ENCODE measurements at regions not wholly inside any gene's neighbourhood (a gene's known extent, or its start where the extent isn't known, plus 50 kb on each side); places are given as distances from the start of the nearest gene placed in this dataset.

DNA sequence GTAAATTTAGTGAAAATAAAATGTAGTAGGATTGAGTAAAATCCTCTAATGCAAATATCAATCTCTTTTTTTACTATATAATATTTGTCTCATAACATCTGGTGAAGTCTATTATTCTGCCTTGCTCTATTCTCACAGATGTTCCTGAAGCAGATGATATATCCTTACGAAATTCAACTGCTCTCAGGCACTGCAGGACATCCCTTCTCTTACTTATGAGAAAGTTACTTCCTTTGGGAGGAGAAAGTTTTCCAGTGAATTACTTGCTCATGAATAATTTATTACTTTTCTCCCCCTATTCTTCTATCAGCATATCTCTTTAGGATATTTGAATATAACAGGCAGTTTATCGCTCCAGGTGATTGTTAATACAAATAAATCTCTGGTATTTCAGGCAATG, 75.6 kb upstream of the AGA start:
- no peak overlapping the region for H2BK5ac ChIP-seq (ENCODE audit: low read length)
- no peaks in the 10 kb centered on the region for H3K27me3 ChIP-seq (ENCODE audit: control insufficient read depth in 3 of 3, insufficient read depth in 3 of 3, low read depth in 1 of 3, low read length in 3 of 3)
- H4K91ac ChIP-seq (ENCODE audit: low read depth, low read length, poor library complexity): no peak overlapping the region
- no peak overlapping the region for H3K14ac ChIP-seq (ENCODE audit: low read length)
- no peak overlapping the region for H3K23ac ChIP-seq (ENCODE audit: low read depth, low read length, poor library complexity)
- H3K4me3 ChIP-seq (ENCODE audit: low read length in 2 of 2): no peak overlapping the region
- no peak overlapping the region for H2AK5ac ChIP-seq (ENCODE audit: low read depth, low read length)
- H3K36me3 ChIP-seq (replicated peaks in 1 of 2; ENCODE audit: control insufficient read depth in 2 of 2, insufficient read depth in 2 of 2, low read length in 2 of 2): no peaks in the 10 kb centered on the region
- H2AFZ ChIP-seq (ENCODE audit: low read length): no peak overlapping the region
- no peak for DNase-seq (ENCODE audit: low spot score)
- no peak overlapping the region for H3K27ac ChIP-seq (replicated peaks; ENCODE audit: low read length)
- no CpG with 5 or more reads among the region's 2 CpGs for WGBS, 2 donors (ENCODE audit: extremely low coverage in 2 of 2, insufficient read length in 2 of 2, insufficient replicate concordance in 1 of 2)
- H3K4ac ChIP-seq (ENCODE audit: low read length): no peak overlapping the region
- no peak overlapping the region for H2BK12ac ChIP-seq (ENCODE audit: low read length)
- H4K8ac ChIP-seq (ENCODE audit: low read depth, low read length): no peak overlapping the region
- H3K79me1 ChIP-seq (ENCODE audit: low read depth, low read length): peaks cover 2% of the 10 kb centered on the region
- H3K4me1 ChIP-seq (ENCODE audit: control insufficient read depth in 2 of 2, insufficient read depth in 1 of 2, low read depth in 1 of 2, low read length in 2 of 2): no peaks in the 10 kb centered on the region
- no peak overlapping the region for H2BK15ac ChIP-seq (ENCODE audit: low read length)
- H3K4me2 ChIP-seq (ENCODE audit: insufficient read depth, low read length, poor library complexity, severe bottlenecking): no peak overlapping the region
- no peak overlapping the region for H2BK120ac ChIP-seq (ENCODE audit: low read depth, low read length)
- H3K18ac ChIP-seq (ENCODE audit: low read length): no peak overlapping the region
- H3K9ac ChIP-seq (ENCODE audit: low read depth, low read length, poor library complexity): no peak overlapping the region
- no peaks in the 10 kb centered on the region for H3K9me3 ChIP-seq (replicated peaks in 1 of 2; ENCODE audit: control insufficient read depth in 2 of 2, insufficient read depth in 1 of 2, low read depth in 1 of 2, low read length in 2 of 2)

DNA sequence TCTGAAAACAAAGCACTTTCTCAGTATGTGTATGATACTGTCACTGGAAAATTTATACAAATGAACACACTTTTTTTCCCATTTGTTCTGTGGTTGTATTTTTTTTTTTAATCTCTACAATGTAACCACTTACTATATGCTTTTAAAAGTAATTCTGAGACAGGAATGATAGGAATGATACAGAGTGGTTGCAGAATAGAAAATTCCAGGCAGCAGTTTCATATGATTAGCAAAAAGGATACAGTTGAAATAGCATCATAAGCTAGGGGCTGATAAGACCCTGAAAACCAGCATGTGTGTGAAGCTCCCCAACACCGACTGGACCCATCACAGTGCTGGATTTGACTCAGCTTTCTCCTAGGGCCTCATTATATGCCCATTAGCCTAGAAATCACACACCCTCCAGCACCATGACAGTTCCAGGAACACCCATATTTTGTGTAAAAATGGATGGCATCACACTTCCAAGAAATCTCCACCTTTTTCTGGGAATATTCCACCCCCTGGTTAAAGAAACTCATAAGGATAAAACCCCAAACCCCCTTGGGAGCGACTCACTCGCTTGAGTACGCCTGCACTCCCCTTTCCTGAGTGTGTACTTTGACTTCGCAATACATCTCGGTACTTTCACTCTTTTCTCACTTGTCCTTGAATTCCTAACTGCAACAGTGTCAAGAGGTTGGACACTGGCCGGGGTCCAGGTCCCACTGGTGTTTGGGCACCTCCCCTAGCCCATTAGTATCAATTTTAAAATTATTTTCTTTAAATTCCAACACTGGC, 77.4 kb upstream of the AGA start:
- H2BK5ac ChIP-seq (ENCODE audit: low read length): no peak overlapping the region
- no peak overlapping the region for H2AFZ ChIP-seq (ENCODE audit: low read length)
- H2AK5ac ChIP-seq (ENCODE audit: low read depth, low read length): no peak overlapping the region
- H3K18ac ChIP-seq (ENCODE audit: low read length): no peak overlapping the region
- H3K14ac ChIP-seq (ENCODE audit: low read length): no peak overlapping the region
- no peak overlapping the region for H2BK12ac ChIP-seq (ENCODE audit: low read length)
- no CpG with 5 or more reads among the region's 7 CpGs for WGBS, 2 donors (ENCODE audit: extremely low coverage in 2 of 2, insufficient read length in 2 of 2, insufficient replicate concordance in 1 of 2)
- no peaks in the 10 kb centered on the region for H3K4me1 ChIP-seq (ENCODE audit: control insufficient read depth in 2 of 2, insufficient read depth in 1 of 2, low read depth in 1 of 2, low read length in 2 of 2)
- H3K79me1 ChIP-seq (ENCODE audit: low read depth, low read length): peaks cover 2% of the 10 kb centered on the region
- H3K36me3 ChIP-seq (replicated peaks in 1 of 2; ENCODE audit: control insufficient read depth in 2 of 2, insufficient read depth in 2 of 2, low read length in 2 of 2): no peaks in the 10 kb centered on the region
- H3K9ac ChIP-seq (ENCODE audit: low read depth, low read length, poor library complexity): no peak overlapping the region
- H4K91ac ChIP-seq (ENCODE audit: low read depth, low read length, poor library complexity): no peak overlapping the region
- no peak overlapping the region for H3K4ac ChIP-seq (ENCODE audit: low read length)
- no peaks in the 10 kb centered on the region for H3K9me3 ChIP-seq (replicated peaks in 1 of 2; ENCODE audit: control insufficient read depth in 2 of 2, insufficient read depth in 1 of 2, low read depth in 1 of 2, low read length in 2 of 2)
- no peak overlapping the region for H3K4me2 ChIP-seq (ENCODE audit: insufficient read depth, low read length, poor library complexity, severe bottlenecking)
- H3K27me3 ChIP-seq (ENCODE audit: control insufficient read depth in 3 of 3, insufficient read depth in 3 of 3, low read depth in 1 of 3, low read length in 3 of 3): no peaks in the 10 kb centered on the region
- no peak overlapping the region for H3K27ac ChIP-seq (replicated peaks; ENCODE audit: low read length)
- no peak overlapping the region for H4K8ac ChIP-seq (ENCODE audit: low read depth, low read length)
- no peak overlapping the region for H2BK120ac ChIP-seq (ENCODE audit: low read depth, low read length)
- no peak overlapping the region for H2BK15ac ChIP-seq (ENCODE audit: low read length)
- no peak for DNase-seq (ENCODE audit: low spot score)
- H3K23ac ChIP-seq (ENCODE audit: low read depth, low read length, poor library complexity): no peak overlapping the region
- no peak overlapping the region for H3K4me3 ChIP-seq (ENCODE audit: low read length in 2 of 2)

DNA sequence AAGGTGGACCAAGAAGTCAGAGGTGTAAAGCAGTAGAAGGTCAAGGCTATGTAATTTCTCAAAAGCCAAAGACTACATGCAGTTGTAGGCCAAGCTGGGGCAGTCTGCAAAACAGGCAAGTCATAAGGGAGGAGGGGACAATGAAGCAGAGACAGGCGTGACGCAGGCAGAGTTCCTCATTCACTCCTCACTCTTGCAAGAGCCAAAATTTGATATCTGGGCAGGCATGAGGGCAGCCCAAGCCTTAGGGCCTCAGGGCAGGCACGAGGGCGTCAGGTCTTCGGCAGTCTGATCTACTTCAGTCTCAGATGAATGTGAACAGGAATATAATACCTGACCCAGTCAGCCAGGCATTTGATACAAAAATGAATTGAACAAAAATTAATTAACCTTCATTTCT, 86.4 kb upstream of the AGA start:
- H3K9me3 ChIP-seq (replicated peaks in 1 of 2; ENCODE audit: control insufficient read depth in 2 of 2, insufficient read depth in 1 of 2, low read depth in 1 of 2, low read length in 2 of 2): no peaks in the 10 kb centered on the region
- no peak overlapping the region for H3K18ac ChIP-seq (ENCODE audit: low read length)
- H2AK5ac ChIP-seq (ENCODE audit: low read depth, low read length): no peak overlapping the region
- no peak overlapping the region for H4K8ac ChIP-seq (ENCODE audit: low read depth, low read length)
- H2BK15ac ChIP-seq (ENCODE audit: low read length): no peak overlapping the region
- H3K4me2 ChIP-seq (ENCODE audit: insufficient read depth, low read length, poor library complexity, severe bottlenecking): no peak overlapping the region
- no peak overlapping the region for H3K27ac ChIP-seq (replicated peaks; ENCODE audit: low read length)
- H2BK5ac ChIP-seq (ENCODE audit: low read length): no peak overlapping the region
- no peak overlapping the region for H3K14ac ChIP-seq (ENCODE audit: low read length)
- no peak overlapping the region for H2BK120ac ChIP-seq (ENCODE audit: low read depth, low read length)
- H3K4ac ChIP-seq (ENCODE audit: low read length): no peak overlapping the region
- DNase-seq (ENCODE audit: low spot score): no peak
- no CpG with 5 or more reads among the region's 5 CpGs for WGBS, 2 donors (ENCODE audit: extremely low coverage in 2 of 2, insufficient read length in 2 of 2, insufficient replicate concordance in 1 of 2)
- no peak overlapping the region for H3K23ac ChIP-seq (ENCODE audit: low read depth, low read length, poor library complexity)
- H3K27me3 ChIP-seq (ENCODE audit: control insufficient read depth in 3 of 3, insufficient read depth in 3 of 3, low read depth in 1 of 3, low read length in 3 of 3): no peaks in the 10 kb centered on the region
- peaks cover 2 to 6% of the 10 kb centered on the region in 2 donors for H3K4me1 ChIP-seq (ENCODE audit: control insufficient read depth in 2 of 2, insufficient read depth in 1 of 2, low read depth in 1 of 2, low read length in 2 of 2)
- H3K4me3 ChIP-seq (ENCODE audit: low read length in 2 of 2): no peak overlapping the region
- no peaks in the 10 kb centered on the region for H3K79me1 ChIP-seq (ENCODE audit: low read depth, low read length)
- H2AFZ ChIP-seq (ENCODE audit: low read length): no peak overlapping the region
- H2BK12ac ChIP-seq (ENCODE audit: low read length): no peak overlapping the region
- H4K91ac ChIP-seq (ENCODE audit: low read depth, low read length, poor library complexity): no peak overlapping the region
- no peaks in the 10 kb centered on the region for H3K36me3 ChIP-seq (replicated peaks in 1 of 2; ENCODE audit: control insufficient read depth in 2 of 2, insufficient read depth in 2 of 2, low read length in 2 of 2)
- no peak overlapping the region for H3K9ac ChIP-seq (ENCODE audit: low read depth, low read length, poor library complexity)

DNA sequence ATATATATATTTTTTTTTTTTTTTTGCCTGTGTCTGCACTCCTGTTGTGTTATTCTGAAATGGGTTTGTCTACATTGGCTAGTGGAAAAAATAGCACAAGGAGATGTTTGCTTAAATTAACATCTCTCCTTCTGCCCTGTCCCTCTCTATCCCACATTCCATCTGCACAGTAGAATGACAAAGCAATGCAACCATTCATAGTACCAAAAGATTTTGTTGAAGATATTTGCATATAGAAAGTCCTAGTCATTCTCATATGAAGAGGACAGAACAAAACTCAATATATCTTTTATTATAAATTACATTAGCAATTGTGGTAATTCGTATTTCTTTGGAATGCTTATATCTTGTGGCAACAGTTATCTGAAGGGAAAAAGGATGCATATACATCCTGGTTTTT, 88.3 kb upstream of the AGA start:
- no peak overlapping the region for H4K91ac ChIP-seq (ENCODE audit: low read depth, low read length, poor library complexity)
- no CpG with 5 or more reads among the region's 1 CpG for WGBS, 2 donors (ENCODE audit: extremely low coverage in 2 of 2, insufficient read length in 2 of 2, insufficient replicate concordance in 1 of 2)
- H2BK120ac ChIP-seq (ENCODE audit: low read depth, low read length): no peak overlapping the region

More for the DNA sequence above, 88.3 kb upstream of the AGA start:
- Histone ChIP-seq H3K27me3 (ENCODE audit: control insufficient read depth in 3 of 3, insufficient read depth in 3 of 3, low read depth in 1 of 3, low read length in 3 of 3) (no peaks in the 10 kb centered on the region), H3K9me3 (replicated peaks in 1 of 2; ENCODE audit: control insufficient read depth in 2 of 2, insufficient read depth in 1 of 2, low read depth in 1 of 2, low read length in 2 of 2) (no peaks in the 10 kb centered on the region), H3K4me2 (ENCODE audit: insufficient read depth, low read length, poor library complexity, severe bottlenecking) (no peak overlapping the region), H2BK12ac (ENCODE audit: low read length) (no peak overlapping the region), H3K36me3 (replicated peaks in 1 of 2; ENCODE audit: control insufficient read depth in 2 of 2, insufficient read depth in 2 of 2, low read length in 2 of 2) (no peaks in the 10 kb centered on the region), H4K8ac (ENCODE audit: low read depth, low read length) (no peak overlapping the region), H2AK5ac (ENCODE audit: low read depth, low read length) (no peak overlapping the region), H3K18ac (ENCODE audit: low read length) (no peak overlapping the region), H2AFZ (ENCODE audit: low read length) (no peak overlapping the region), H3K27ac (replicated peaks; ENCODE audit: low read length) (no peak overlapping the region), H3K4me3 (ENCODE audit: low read length in 2 of 2) (no peak overlapping the region), H3K79me1 (ENCODE audit: low read depth, low read length) (no peaks in the 10 kb centered on the region), H3K9ac (ENCODE audit: low read depth, low read length, poor library complexity) (no peak overlapping the region), H3K14ac (ENCODE audit: low read length) (no peak overlapping the region), H2BK15ac (ENCODE audit: low read length) (no peak overlapping the region), H3K23ac (ENCODE audit: low read depth, low read length, poor library complexity) (no peak overlapping the region), H3K4me1 (ENCODE audit: control insufficient read depth in 2 of 2, insufficient read depth in 1 of 2, low read depth in 1 of 2, low read length in 2 of 2) (peaks cover 2 to 6% of the 10 kb centered on the region in 2 donors), H2BK5ac (ENCODE audit: low read length) (no peak overlapping the region), H3K4ac (ENCODE audit: low read length) (no peak overlapping the region)
- DNase-seq (ENCODE audit: low spot score): no peak

Measured in neuronal stem cell (in vitro differentiated cells).